ENCODE measurements at regions not wholly inside any gene's neighbourhood (a gene's known extent, or its start where the extent isn't known, plus 50 kb on each side); places are given as distances from the start of the nearest gene placed in this dataset.

DNA sequence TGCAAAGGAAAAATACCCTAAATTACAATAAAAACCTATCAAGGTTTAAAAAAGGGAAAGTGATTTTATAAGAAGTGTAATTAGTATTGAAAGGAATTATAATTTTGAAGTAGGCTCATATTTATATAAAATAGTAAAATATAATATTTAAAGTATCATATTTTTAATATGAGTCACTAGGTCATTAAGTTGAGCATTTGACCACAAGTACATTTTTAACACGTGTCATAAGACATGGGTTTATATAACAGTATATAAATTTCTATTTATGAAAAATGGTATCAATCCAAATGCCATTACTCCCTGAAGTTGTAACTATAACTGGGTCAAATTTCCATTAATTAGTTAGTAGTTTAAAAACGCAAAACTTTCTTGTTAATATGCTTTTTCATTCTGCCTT is 365.9 kb downstream of the COL11A1 start:
- Histone ChIP-seq H3K4me3 (ENCODE audit: low read depth, low read length) (no peak overlapping the region), H3K14ac (ENCODE audit: low read length) (no peak overlapping the region), H3K27me3 (ENCODE audit: insufficient read depth, low read length) (no peaks in the 10 kb centered on the region), H3K4ac (ENCODE audit: low read depth, low read length) (no peak overlapping the region), H2BK120ac (ENCODE audit: insufficient read depth, low read length, poor library complexity) (no peak overlapping the region), H4K12ac (ENCODE audit: low read depth, low read length) (no peak overlapping the region), H3K23ac (ENCODE audit: low read length) (no peak overlapping the region), H4K91ac (ENCODE audit: low read depth, low read length) (no peak overlapping the region), H3K4me2 (ENCODE audit: low read length) (no peak overlapping the region), H2BK12ac (ENCODE audit: low read length) (no peak overlapping the region), H4K8ac (ENCODE audit: low read depth, low read length) (no peak overlapping the region), H2AFZ (ENCODE audit: insufficient read depth, low read length, poor library complexity) (no peak overlapping the region), H2AK5ac (ENCODE audit: low read length) (no peak overlapping the region), H3K36me3 (ENCODE audit: control insufficient read depth in 1 of 2, insufficient read depth in 2 of 2, low read length in 2 of 2) (peaks cover 0 to 2% of the 10 kb centered on the region in 2 experiments), H3K27ac (ENCODE audit: low read depth, low read length) (no peak overlapping the region), H3K79me2 (ENCODE audit: control insufficient read depth, insufficient read depth, low read length, poor library complexity) (no peaks in the 10 kb centered on the region), H2BK5ac (ENCODE audit: low read depth, low read length, poor library complexity) (no peak overlapping the region), H3K9ac (ENCODE audit: low read length) (no peak overlapping the region), H3K18ac (ENCODE audit: low read length) (no peak overlapping the region), H3K4me1 (ENCODE audit: control insufficient read depth in 1 of 2, insufficient read depth in 2 of 2, low read length in 2 of 2) (no peaks in the 10 kb centered on the region), H3K79me1 (ENCODE audit: low read length) (peaks cover 7% of the 10 kb centered on the region), H3K9me3 (ENCODE audit: insufficient read depth, low read depth, low read length) (no peaks in the 10 kb centered on the region)
- no peak for DNase-seq
- no CpG with 5 or more reads among the region's 2 CpGs for WGBS (ENCODE audit: extremely low coverage, insufficient coverage, insufficient read length)

DNA sequence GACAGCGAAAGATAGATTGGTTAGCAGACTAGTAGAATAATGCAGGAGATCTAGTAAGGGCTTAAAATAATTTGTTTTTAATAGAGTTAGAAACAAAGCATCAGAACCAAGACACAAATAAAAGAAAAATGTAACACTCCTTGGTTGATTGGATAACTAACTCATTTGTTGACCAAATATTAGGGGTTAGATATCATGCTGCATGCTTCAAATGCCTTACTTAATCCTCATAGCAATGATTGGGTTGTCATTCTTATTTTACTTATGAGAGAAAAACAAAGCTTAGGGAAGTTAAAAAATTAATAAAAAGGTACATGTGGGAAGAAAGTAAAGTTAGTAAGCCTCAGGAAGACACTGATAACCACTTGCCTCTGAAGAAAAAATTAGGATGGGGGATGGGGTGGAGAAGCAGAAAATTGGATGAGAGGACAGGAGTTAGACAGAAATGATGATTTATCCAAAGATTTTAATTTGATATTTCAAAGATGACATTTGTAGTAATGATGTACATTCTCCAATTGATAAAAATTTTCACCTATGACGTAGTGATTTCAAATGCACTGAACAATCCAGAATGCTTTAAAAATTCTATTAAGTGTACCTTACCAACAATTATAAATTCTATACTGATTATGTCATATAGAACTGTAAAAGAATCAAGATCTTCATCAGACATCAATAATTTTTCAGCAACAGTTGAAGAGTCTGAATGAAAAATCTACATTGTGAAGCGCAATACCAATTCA is 374.7 kb downstream of the COL11A1 start:
- no peak overlapping the region for H2BK12ac ChIP-seq (ENCODE audit: low read length)
- H3K14ac ChIP-seq (ENCODE audit: low read length), result no peak overlapping the region
- no peak overlapping the region for H2BK120ac ChIP-seq (ENCODE audit: insufficient read depth, low read length, poor library complexity)
- no peaks in the 10 kb centered on the region for H3K4me1 ChIP-seq (ENCODE audit: control insufficient read depth in 1 of 2, insufficient read depth in 2 of 2, low read length in 2 of 2)
- no peak overlapping the region for H3K9ac ChIP-seq (ENCODE audit: low read length)
- no peak overlapping the region for H3K4ac ChIP-seq (ENCODE audit: low read depth, low read length)
- no peak overlapping the region for H2AFZ ChIP-seq (ENCODE audit: insufficient read depth, low read length, poor library complexity)
- no peak overlapping the region for H2BK5ac ChIP-seq (ENCODE audit: low read depth, low read length, poor library complexity)
- H3K79me1 ChIP-seq (ENCODE audit: low read length), result peaks cover 8% of the 10 kb centered on the region
- H3K36me3 ChIP-seq (ENCODE audit: control insufficient read depth in 1 of 2, insufficient read depth in 2 of 2, low read length in 2 of 2), result no peaks in the 10 kb centered on the region
- no peaks in the 10 kb centered on the region for H3K9me3 ChIP-seq (ENCODE audit: insufficient read depth, low read depth, low read length)
- DNase-seq, result no peak
- H3K27me3 ChIP-seq (ENCODE audit: insufficient read depth, low read length), result no peaks in the 10 kb centered on the region
- WGBS (ENCODE audit: extremely low coverage, insufficient coverage, insufficient read length), result no CpG with 5 or more reads among the region's 3 CpGs
- no peak overlapping the region for H3K18ac ChIP-seq (ENCODE audit: low read length)
- no peak overlapping the region for H3K4me2 ChIP-seq (ENCODE audit: low read length)
- H2AK5ac ChIP-seq (ENCODE audit: low read length), result no peak overlapping the region
- H3K4me3 ChIP-seq (ENCODE audit: low read depth, low read length), result no peak overlapping the region
- no peaks in the 10 kb centered on the region for H3K79me2 ChIP-seq (ENCODE audit: control insufficient read depth, insufficient read depth, low read length, poor library complexity)
- H4K8ac ChIP-seq (ENCODE audit: low read depth, low read length), result no peak overlapping the region
- H4K12ac ChIP-seq (ENCODE audit: low read depth, low read length), result no peak overlapping the region
- peak overlapping the region; percentile 46 for H3K27ac ChIP-seq (ENCODE audit: low read depth, low read length)
- no peak overlapping the region for H4K91ac ChIP-seq (ENCODE audit: low read depth, low read length)
- H3K23ac ChIP-seq (ENCODE audit: low read length), result no peak overlapping the region

DNA sequence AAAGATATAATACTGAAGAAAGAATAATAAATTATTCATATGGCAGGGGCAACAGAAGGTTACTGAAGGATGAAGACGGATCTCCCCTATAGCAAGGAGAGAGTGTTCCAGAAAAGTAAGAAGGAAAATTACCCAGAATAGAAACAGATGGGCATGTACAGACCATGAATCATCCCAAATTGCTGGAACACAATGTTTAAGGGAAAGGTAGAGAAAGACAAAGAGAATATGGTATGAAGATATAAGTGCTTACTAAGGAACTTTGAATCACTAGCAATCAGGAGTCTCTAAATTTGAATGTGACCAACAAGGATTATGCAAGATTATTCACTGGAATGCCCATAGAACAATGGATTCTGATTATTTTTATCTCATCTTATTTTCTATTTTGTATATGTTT is 375.4 kb downstream of the COL11A1 start:
- no CpG with 5 or more reads among the region's 1 CpG for WGBS (ENCODE audit: extremely low coverage, insufficient coverage, insufficient read length)
- H3K79me2 ChIP-seq (ENCODE audit: control insufficient read depth, insufficient read depth, low read length, poor library complexity), result no peaks in the 10 kb centered on the region
- H3K27me3 ChIP-seq (ENCODE audit: insufficient read depth, low read length), result no peaks in the 10 kb centered on the region
- no peak overlapping the region for H3K9ac ChIP-seq (ENCODE audit: low read length)
- H3K4ac ChIP-seq (ENCODE audit: low read depth, low read length), result no peak overlapping the region
- no peak overlapping the region for H2AFZ ChIP-seq (ENCODE audit: insufficient read depth, low read length, poor library complexity)
- no peak overlapping the region for H2AK5ac ChIP-seq (ENCODE audit: low read length)
- no peaks in the 10 kb centered on the region for H3K36me3 ChIP-seq (ENCODE audit: control insufficient read depth in 1 of 2, insufficient read depth in 2 of 2, low read length in 2 of 2)
- H3K79me1 ChIP-seq (ENCODE audit: low read length), result peaks cover 8% of the 10 kb centered on the region
- H3K4me1 ChIP-seq (ENCODE audit: control insufficient read depth in 1 of 2, insufficient read depth in 2 of 2, low read length in 2 of 2), result no peaks in the 10 kb centered on the region
- no peak overlapping the region for H3K23ac ChIP-seq (ENCODE audit: low read length)
- no peak overlapping the region for H3K27ac ChIP-seq (ENCODE audit: low read depth, low read length)
- no peak overlapping the region for H4K12ac ChIP-seq (ENCODE audit: low read depth, low read length)
- no peak overlapping the region for H2BK12ac ChIP-seq (ENCODE audit: low read length)
- no peaks in the 10 kb centered on the region for H3K9me3 ChIP-seq (ENCODE audit: insufficient read depth, low read depth, low read length)
- DNase-seq, result peak in 1 of 2 donors; percentile 52
- H3K18ac ChIP-seq (ENCODE audit: low read length), result no peak overlapping the region
- no peak overlapping the region for H2BK5ac ChIP-seq (ENCODE audit: low read depth, low read length, poor library complexity)
- no peak overlapping the region for H3K4me3 ChIP-seq (ENCODE audit: low read depth, low read length)
- no peak overlapping the region for H3K14ac ChIP-seq (ENCODE audit: low read length)
- no peak overlapping the region for H4K8ac ChIP-seq (ENCODE audit: low read depth, low read length)
- no peak overlapping the region for H2BK120ac ChIP-seq (ENCODE audit: insufficient read depth, low read length, poor library complexity)
- H3K4me2 ChIP-seq (ENCODE audit: low read length), result no peak overlapping the region
- H4K91ac ChIP-seq (ENCODE audit: low read depth, low read length), result no peak overlapping the region

DNA sequence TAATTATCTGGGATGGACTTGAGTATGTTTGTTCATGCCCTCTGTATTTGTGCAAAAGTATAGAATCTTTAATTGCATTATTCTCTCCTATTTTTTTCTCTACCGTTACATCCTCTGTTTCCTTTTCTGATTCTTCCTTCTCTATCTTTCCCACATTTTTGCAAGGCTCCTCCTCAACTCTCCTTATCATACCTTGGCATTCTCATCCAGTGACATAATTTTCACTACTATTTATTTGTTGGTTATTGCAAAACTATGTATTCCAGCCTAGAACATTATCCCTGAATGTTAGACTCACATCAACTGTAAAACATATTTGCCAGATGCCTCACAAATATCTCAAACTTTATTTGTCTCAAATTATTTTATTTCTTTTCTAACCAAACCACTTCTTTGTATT is 381.9 kb downstream of the COL11A1 start:
- Histone ChIP-seq H3K79me2 (ENCODE audit: control insufficient read depth, insufficient read depth, low read length, poor library complexity) (no peaks in the 10 kb centered on the region), H3K9ac (ENCODE audit: low read length) (no peak overlapping the region), H3K79me1 (ENCODE audit: low read length) (peaks cover 4% of the 10 kb centered on the region), H3K23ac (ENCODE audit: low read length) (no peak overlapping the region), H4K91ac (ENCODE audit: low read depth, low read length) (no peak overlapping the region), H3K9me3 (ENCODE audit: insufficient read depth, low read depth, low read length) (no peaks in the 10 kb centered on the region), H2BK5ac (ENCODE audit: low read depth, low read length, poor library complexity) (no peak overlapping the region), H2AFZ (ENCODE audit: insufficient read depth, low read length, poor library complexity) (no peak overlapping the region), H3K27ac (ENCODE audit: low read depth, low read length) (no peak overlapping the region), H3K4ac (ENCODE audit: low read depth, low read length) (no peak overlapping the region), H3K14ac (ENCODE audit: low read length) (no peak overlapping the region), H3K4me3 (ENCODE audit: low read depth, low read length) (no peak overlapping the region), H3K36me3 (ENCODE audit: control insufficient read depth in 1 of 2, insufficient read depth in 2 of 2, low read length in 2 of 2) (no peaks in the 10 kb centered on the region), H2AK5ac (ENCODE audit: low read length) (no peak overlapping the region), H2BK12ac (ENCODE audit: low read length) (no peak overlapping the region), H3K18ac (ENCODE audit: low read length) (no peak overlapping the region), H3K4me2 (ENCODE audit: low read length) (no peak overlapping the region), H3K27me3 (ENCODE audit: insufficient read depth, low read length) (no peaks in the 10 kb centered on the region), H4K8ac (ENCODE audit: low read depth, low read length) (no peak overlapping the region), H3K4me1 (ENCODE audit: control insufficient read depth in 1 of 2, insufficient read depth in 2 of 2, low read length in 2 of 2) (no peaks in the 10 kb centered on the region), H4K12ac (ENCODE audit: low read depth, low read length) (no peak overlapping the region), H2BK120ac (ENCODE audit: insufficient read depth, low read length, poor library complexity) (no peak overlapping the region)
- WGBS (ENCODE audit: extremely low coverage, insufficient coverage, insufficient read length), result no CpG with 5 or more reads among the region's 1 CpG
- DNase-seq, result peak in 1 of 2 donors; percentile 46
